Renal cortical epithelial cell (primary cell): ENCODE measurements at regions not wholly inside any gene's neighbourhood (a gene's known extent, or its start where the extent isn't known, plus 50 kb on each side); places are given as distances from the start of the nearest gene placed in this dataset.
"Not testable (repeated sequence)": the region's sequence is repeated elsewhere in the genome, so short reads cannot be mapped to it uniquely, and the experiment has no call there.

Source experiments
- DNase-seq: peaks from one replicate; pipeline ENCODE4 v3.0.0-alpha.2; 2011; ENCODE audit warnings: low read depth

DNA sequence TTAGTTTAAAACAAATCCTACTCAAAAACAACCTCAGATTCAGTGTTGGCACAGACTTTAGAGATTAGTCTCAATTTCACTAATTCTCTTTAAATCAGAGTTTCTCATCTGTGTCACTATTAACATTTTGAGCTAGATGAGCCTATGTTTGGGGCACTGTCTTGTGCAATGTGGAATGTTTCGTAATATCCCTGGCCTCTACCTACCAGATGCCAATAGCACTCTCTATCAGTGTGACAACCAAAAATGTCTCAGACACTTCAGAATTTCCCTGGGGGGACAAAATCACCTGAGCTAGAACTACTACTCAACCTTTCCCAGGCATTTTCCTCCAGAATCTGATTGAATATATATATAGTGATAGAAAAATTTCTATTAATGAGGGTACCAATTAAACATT, 465.2 kb upstream of the RGMB start:
- DNase-seq: peak; percentile 35

- peak; percentile 22 for DNase-seq
These were observed 464.5 kb upstream of the RGMB start for GRCh38 chr5:98308960-98309359.

- peak; percentile 96 for DNase-seq
These were observed 463.5 kb upstream of the RGMB start for GRCh38 chr5:98309785-98310598.

GRCh38 chr5:98314292-98314691, 459.2 kb upstream of the RGMB start:
- DNase-seq: peak; percentile 42

GRCh38 chr5:98318386-98318785, 455.1 kb upstream of the RGMB start:
- no peak for DNase-seq

DNA sequence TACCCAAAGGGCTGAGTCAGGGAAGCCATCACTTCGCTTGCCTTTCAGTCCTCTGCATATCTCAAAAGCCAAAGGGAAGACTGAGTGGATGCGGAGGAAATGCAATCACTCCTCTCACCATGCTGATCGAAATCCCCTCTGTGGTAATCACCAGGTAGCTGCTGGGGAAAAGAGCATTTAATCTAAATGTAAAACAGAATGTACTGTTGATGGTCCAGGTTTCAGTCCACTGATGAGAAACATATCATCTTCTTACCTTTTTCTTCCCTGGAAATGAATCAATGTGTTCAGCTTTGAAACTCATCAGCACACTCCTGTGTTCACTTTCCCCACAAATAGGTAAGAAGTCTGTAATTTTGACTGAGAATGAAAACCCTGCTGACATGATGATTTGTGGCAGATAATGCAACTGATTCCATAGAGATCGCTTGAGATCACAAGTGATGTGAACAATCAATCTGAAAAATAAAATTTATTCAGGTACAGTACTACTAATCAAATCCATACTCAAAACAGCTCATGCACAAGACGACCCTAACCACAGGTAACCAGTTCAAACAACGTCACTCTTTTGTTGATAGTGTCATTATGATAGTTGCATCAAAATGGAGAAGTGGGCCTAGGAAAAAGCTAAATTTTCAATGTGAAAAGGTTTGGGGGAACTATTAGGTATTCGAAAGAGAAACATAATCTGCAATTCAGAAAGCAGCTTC, 454.0 kb upstream of the RGMB start:
- no peak for DNase-seq

GRCh38 chr5:98320343-98320742, 453.1 kb upstream of the RGMB start:
- DNase-seq: no peak

DNA sequence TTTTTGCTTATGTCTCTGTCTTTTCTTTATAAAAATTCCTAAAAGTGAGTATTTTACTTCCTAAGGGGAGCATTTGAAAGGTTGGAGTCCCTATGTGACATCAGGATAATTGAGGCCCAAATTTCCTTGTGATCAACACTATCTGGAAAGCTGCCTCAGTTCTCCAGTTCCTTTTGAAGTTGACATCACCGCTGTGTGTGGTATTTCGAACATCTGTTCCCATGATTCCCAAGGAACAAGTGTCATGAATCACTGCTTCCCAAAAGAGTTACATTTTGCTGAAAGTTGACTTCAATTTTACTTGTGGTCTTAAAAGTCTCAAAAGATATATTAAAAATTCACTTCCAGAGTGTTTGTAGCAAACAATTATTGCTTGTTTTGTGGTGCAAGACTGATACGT, 452.1 kb upstream of the RGMB start:
- DNase-seq: no peak

GRCh38 chr5:98325187-98325586, 448.3 kb upstream of the RGMB start:
- not testable (repeated sequence) for DNase-seq

GRCh38 chr5:98328015-98328414, 445.4 kb upstream of the RGMB start:
- DNase-seq: no peak

- DNase-seq: no peak
These were observed 442.6 kb upstream of the RGMB start for GRCh38 chr5:98330871-98331270.

GRCh38 chr5:98333921-98334320, 439.5 kb upstream of the RGMB start:
- peak; percentile 19 for DNase-seq

GRCh38 chr5:98334946-98335345, 438.5 kb upstream of the RGMB start:
- no peak for DNase-seq

DNA sequence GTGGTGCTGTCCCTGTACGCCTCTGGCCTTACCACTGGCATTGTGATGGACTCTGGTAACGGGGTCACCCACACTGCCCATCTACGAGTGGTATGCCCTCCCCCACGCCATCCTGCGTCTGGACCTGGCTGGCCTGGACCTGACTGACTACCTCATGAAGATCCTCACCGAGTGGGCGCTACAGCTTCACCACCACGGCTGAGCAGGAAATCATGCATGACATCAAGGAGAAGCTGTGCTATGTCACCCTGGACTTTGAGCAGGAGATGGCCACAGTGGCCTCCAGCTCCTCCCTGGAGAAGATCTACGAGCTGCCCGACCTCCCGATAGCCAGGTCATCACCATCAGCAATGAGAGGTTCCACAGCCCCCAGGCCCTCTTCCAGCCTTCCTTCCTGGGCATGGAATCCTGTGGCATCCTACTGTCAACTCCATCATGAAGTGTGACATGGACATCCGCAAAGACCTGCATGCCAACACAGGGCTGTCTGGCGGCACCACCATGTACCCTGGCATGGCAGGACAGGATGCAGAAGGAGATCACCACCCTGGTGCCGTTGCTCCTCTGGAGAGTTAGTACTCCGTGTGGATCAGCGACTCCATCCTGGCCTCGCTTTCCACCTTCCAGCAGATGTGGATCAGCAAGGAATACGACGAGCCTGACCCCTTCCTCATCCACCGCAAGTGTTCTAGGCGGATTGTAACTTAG, 434.2 kb upstream of the RGMB start:
- no peak for DNase-seq

GRCh38 chr5:98341038-98342032, 432.1 kb upstream of the RGMB start:
- DNase-seq: peak; percentile 74

GRCh38 chr5:98342958-98343660, 430.4 kb upstream of the RGMB start:
- DNase-seq: not testable (repeated sequence)

DNA sequence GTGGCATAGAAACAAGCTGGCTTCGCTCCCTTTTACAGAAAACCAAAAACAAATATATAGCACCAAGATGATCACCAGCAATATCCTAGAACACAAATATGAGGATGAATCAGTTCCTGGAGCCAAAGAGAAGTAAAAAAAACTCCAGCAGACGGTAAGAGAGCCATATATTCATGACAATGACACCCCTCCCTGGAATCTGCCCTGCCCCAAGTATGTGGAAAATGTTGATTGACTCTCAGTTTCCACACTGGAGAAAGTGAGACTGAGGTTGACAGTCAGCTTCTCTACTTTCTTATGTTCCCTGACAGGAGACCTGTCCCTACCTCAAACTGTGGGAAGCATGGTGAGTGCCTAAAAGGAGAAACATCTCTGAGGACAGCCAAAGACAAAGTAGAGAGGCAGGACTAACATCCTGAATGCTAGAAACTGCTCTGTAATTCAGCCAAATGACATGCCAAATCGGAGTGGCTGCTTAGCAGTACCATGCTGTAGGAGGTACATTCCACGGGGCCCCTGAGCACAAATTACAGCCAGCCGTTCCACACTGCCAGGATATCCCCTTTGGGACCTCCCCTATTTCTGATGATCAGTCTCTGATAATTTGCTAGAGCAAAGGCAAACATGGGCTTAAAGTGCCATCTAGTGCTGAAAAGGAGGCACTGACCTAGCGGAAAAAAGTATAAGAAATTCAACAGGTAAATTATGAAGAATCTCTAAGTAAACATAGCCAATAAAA, 424.0 kb upstream of the RGMB start:
- no peak for DNase-seq

- no peak for DNase-seq
These were observed 423.5 kb upstream of the RGMB start for GRCh38 chr5:98349990-98350365.

DNA sequence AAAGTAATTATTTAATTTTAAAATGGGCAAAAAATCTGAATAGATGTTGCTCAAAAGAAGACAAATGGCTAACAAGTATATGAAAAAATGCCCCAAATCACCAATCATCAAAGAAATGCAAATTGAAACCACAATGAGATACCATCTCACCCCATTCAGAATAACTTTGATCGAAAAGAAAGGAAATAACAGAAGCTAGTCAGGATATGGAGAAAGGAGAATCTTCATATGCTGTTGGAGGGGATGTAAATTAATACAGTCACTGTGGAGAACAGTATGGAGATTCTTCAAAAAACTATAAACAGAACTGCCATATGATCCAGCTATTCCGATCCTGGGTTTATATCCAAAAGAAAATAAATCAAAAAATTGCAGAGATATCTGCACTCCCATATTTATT, 418.5 kb upstream of the RGMB start:
- DNase-seq: no peak

- DNase-seq: no peak
These were observed 412.9 kb upstream of the RGMB start for GRCh38 chr5:98360548-98360947.
